ENCODE measurements at regions not wholly inside any gene's neighbourhood (a gene's known extent, or its start where the extent isn't known, plus 50 kb on each side); places are given as distances from the start of the nearest gene placed in this dataset.

- TF ChIP-seq, protein P1, sequence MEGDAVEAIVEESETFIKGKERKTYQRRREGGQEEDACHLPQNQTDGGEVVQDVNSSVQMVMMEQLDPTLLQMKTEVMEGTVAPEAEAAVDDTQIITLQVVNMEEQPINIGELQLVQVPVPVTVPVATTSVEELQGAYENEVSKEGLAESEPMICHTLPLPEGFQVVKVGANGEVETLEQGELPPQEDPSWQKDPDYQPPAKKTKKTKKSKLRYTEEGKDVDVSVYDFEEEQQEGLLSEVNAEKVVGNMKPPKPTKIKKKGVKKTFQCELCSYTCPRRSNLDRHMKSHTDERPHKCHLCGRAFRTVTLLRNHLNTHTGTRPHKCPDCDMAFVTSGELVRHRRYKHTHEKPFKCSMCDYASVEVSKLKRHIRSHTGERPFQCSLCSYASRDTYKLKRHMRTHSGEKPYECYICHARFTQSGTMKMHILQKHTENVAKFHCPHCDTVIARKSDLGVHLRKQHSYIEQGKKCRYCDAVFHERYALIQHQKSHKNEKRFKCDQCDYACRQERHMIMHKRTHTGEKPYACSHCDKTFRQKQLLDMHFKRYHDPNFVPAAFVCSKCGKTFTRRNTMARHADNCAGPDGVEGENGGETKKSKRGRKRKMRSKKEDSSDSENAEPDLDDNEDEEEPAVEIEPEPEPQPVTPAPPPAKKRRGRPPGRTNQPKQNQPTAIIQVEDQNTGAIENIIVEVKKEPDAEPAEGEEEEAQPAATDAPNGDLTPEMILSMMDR (IDR thresholded peaks at IDR 0.05; ENCODE audit: borderline replicate concordance, extremely low read depth, low read length, poor library complexity, severe bottlenecking), result no peak
- TF ChIP-seq EZH2 (IDR thresholded peaks at IDR 0.05; ENCODE audit: borderline replicate concordance, low read depth, low read length, severe bottlenecking), result no peak
These were observed 1065.1 kb downstream of the AGBL1 start for GRCh38 chr15:87144775-87145174.
